Type B pancreatic cell (in vitro differentiated cells): ENCODE measurements at regions not wholly inside any gene's neighbourhood (a gene's known extent, or its start where the extent isn't known, plus 50 kb on each side); places are given as distances from the start of the nearest gene placed in this dataset.

Experiments
- DNase-seq: peaks from one replicate; pipeline ENCODE4 v3.0.0; 2021; ENCODE audit warnings: mixed read lengths; ENCODE audit not compliant: unreplicated experiment; ENCODE audit errors: extremely low spot score
- H3K27ac Mint-ChIP-seq: 2 replicates; pipeline ENCODE4 v1.8.0; 2021; ENCODE audit warnings: mild to moderate bottlenecking, mixed read lengths
- H3K27me3 Mint-ChIP-seq: 2 replicates; pipeline ENCODE4 v1.8.0; 2021; ENCODE audit warnings: mixed read lengths
- H3K36me3 Mint-ChIP-seq: 2 replicates; pipeline ENCODE4 v1.8.0; 2021; ENCODE audit warnings: mixed read lengths
- H3K4me1 Mint-ChIP-seq: one replicate; pipeline ENCODE4 v1.8.0; 2021; ENCODE audit warnings: mixed read lengths; ENCODE audit not compliant: unreplicated experiment
- H3K4me3 Mint-ChIP-seq: 2 replicates; pipeline ENCODE4 v1.8.0; 2021; ENCODE audit warnings: mild to moderate bottlenecking, mixed read lengths
- H3K9me3 Mint-ChIP-seq: 2 replicates; pipeline ENCODE4 v1.8.0; 2021; ENCODE audit warnings: mixed read lengths
- TF ChIP-seq, protein P1 (sequence below): fragments of 200-600 bp; sonication (generic); conservative IDR thresholded peaks from 2 replicates; pipeline ENCODE4 v1.5.0; 2021; ENCODE audit warnings: antibody characterized with exemption, mild to moderate bottlenecking

DNA sequence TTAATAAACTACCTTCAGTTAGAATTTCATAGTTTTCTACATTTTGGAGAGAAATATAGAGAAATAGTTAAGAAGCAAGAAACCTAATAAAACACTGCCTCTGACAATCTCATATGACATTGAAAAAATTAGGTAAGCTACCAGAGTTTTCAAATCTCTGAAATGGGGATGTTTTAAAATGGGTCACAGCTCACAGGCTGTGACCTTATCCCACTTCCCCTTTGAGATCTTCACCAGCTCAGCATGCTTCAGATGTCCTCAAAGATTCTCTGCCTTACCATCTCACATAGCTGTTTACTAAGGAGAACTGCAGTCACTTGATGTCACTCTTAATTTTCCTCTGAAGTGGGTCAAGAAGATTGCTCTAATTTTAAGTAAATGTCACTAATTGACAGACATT, 717.8 kb downstream of the JRKL start:
- H3K9me3 Mint-ChIP-seq = no peaks in the 10 kb centered on the region
- H3K36me3 Mint-ChIP-seq = no peaks in the 10 kb centered on the region
- no peak overlapping the region for H3K4me3 Mint-ChIP-seq
- H3K4me1 Mint-ChIP-seq = no peaks in the 10 kb centered on the region
- H3K27ac Mint-ChIP-seq = no peak overlapping the region
- TF ChIP-seq, protein P1, sequence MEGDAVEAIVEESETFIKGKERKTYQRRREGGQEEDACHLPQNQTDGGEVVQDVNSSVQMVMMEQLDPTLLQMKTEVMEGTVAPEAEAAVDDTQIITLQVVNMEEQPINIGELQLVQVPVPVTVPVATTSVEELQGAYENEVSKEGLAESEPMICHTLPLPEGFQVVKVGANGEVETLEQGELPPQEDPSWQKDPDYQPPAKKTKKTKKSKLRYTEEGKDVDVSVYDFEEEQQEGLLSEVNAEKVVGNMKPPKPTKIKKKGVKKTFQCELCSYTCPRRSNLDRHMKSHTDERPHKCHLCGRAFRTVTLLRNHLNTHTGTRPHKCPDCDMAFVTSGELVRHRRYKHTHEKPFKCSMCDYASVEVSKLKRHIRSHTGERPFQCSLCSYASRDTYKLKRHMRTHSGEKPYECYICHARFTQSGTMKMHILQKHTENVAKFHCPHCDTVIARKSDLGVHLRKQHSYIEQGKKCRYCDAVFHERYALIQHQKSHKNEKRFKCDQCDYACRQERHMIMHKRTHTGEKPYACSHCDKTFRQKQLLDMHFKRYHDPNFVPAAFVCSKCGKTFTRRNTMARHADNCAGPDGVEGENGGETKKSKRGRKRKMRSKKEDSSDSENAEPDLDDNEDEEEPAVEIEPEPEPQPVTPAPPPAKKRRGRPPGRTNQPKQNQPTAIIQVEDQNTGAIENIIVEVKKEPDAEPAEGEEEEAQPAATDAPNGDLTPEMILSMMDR = no peak
- no peak for DNase-seq
- peaks cover 30% of the 10 kb centered on the region for H3K27me3 Mint-ChIP-seq

DNA sequence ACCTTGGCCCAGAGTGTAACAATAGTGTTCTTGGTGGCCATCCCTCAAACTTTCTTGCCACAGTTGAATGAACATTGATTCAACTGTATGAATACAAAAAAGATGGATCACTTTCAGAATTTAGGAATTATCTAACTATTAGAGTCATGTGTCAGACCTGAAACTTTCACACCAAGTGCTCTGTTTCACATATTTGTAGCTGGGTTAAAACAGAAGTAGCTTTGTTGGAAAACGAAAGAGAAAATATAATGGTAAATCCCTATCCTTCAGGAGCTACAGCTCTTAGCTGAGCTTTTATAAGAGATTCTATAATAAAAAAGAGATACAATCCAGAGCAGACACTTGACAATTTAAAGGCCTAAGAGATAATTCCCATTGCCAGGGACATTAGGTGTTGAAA, 719.3 kb downstream of the JRKL start:
- DNase-seq = no peak
- H3K9me3 Mint-ChIP-seq = no peaks in the 10 kb centered on the region
- no peaks in the 10 kb centered on the region for H3K36me3 Mint-ChIP-seq
- no peak overlapping the region for H3K27ac Mint-ChIP-seq
- no peak overlapping the region for H3K4me3 Mint-ChIP-seq
- peaks cover 36% of the 10 kb centered on the region for H3K27me3 Mint-ChIP-seq
- TF ChIP-seq, protein P1 = no peak
- no peaks in the 10 kb centered on the region for H3K4me1 Mint-ChIP-seq

DNA sequence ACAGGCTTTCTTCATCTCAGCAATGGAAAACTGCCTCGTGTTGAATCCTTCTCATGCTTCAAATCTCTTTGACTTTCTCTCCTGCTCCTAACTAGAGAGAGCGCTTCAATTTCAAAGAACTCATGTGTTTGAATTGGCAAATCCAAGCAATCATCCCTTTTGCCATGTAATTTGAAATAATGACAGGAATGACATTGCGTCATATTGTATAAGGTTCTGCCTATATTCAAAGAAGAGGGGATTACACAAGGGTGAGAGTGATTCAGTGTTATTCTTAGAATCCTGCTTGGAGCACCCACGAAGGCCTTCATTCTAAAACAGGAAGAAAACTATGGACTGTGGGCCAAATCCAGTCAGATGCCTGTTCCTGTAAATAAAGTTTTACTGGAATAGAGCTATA, 720.6 kb downstream of the JRKL start:
- no peaks in the 10 kb centered on the region for H3K4me1 Mint-ChIP-seq
- no peak overlapping the region for H3K4me3 Mint-ChIP-seq
- TF ChIP-seq, protein P1 = no peak
- no peaks in the 10 kb centered on the region for H3K9me3 Mint-ChIP-seq
- peaks cover 37% of the 10 kb centered on the region for H3K27me3 Mint-ChIP-seq
- no peaks in the 10 kb centered on the region for H3K36me3 Mint-ChIP-seq
- no peak for DNase-seq
- no peak overlapping the region for H3K27ac Mint-ChIP-seq

DNA sequence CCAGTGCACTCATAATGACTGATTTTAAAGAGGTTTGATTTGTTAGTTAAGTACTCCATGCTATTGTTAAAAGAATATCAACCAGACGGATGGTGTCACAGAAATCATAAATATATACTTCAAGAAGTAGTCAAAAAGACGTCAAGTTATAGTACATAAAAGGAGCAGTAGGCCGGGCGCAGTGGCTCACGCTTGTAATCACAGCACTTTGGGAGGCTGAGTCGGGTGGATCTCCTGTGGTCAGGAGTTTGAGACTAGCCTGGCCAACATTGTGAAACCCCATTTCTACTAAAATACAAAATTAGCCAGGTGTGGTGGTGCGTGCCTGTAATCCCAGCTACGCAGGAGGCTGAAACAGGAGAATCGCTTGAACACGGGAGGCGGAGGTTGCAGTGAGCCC, 721.7 kb downstream of the JRKL start:
- no peak overlapping the region for H3K27ac Mint-ChIP-seq
- no peaks in the 10 kb centered on the region for H3K36me3 Mint-ChIP-seq
- H3K4me3 Mint-ChIP-seq = no peak overlapping the region
- H3K9me3 Mint-ChIP-seq = no peaks in the 10 kb centered on the region
- TF ChIP-seq, protein P1 = no peak
- DNase-seq = no peak
- no peaks in the 10 kb centered on the region for H3K4me1 Mint-ChIP-seq
- peaks cover 37% of the 10 kb centered on the region for H3K27me3 Mint-ChIP-seq

DNA sequence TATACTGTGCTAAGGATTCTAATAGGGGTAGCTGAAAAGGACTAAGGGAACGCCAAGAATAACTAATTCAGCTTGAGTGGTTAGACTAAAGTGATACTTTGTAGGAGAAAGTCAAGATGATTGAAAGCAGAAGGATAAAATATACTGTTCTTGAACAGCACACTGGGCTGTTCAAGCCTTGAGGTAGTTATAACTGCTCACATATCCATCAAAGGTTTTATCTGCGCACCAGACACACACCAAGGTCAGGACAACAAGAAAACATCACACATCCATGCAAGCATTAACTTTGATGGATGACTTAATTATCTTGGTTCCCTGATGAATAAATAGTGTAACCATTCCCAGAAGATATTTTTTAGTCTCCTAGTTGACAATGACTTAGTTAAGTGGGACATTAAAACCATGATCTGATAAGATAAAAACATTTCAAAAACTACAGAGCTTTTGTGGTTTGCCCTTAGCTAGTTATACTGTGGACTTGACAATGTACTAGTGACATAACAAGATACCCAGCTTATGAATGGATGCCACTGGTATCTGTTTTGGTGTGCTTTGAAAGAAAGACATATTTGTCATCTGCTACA, 728.9 kb downstream of the JRKL start:
- H3K4me1 Mint-ChIP-seq = no peaks in the 10 kb centered on the region

More for the DNA sequence above, 728.9 kb downstream of the JRKL start:
- TF ChIP-seq, protein P1 = no peak
- Mint-ChIP-seq H3K9me3 (no peaks in the 10 kb centered on the region), H3K4me3 (no peak overlapping the region), H3K27ac (no peak overlapping the region), H3K27me3 (peaks cover 12% of the 10 kb centered on the region), H3K36me3 (no peaks in the 10 kb centered on the region)
- no peak for DNase-seq
